HG02798 (cell line): ENCODE measurements at regions not wholly inside any gene's neighbourhood (a gene's known extent, or its start where the extent isn't known, plus 50 kb on each side); places are given as distances from the start of the nearest gene placed in this dataset.

Experiments used
- ATAC-seq: cut with Tn5 transposase; IDR thresholded peaks from one replicate; pipeline ENCODE4 v1.9.1; 2021; ENCODE audit warnings: mild to moderate bottlenecking; ENCODE audit not compliant: unreplicated experiment, poor library complexity

- ATAC-seq: no peak
Measured at GRCh38 chr11:43545610-43546009, 134.9 kb upstream of the HSD17B12 start.

GRCh38 chr11:43546561-43547429 is 133.7 kb upstream of the HSD17B12 start:
- no peak for ATAC-seq

GRCh38 chr11:43547430-43547831 is 133.1 kb upstream of the HSD17B12 start:
- ATAC-seq: no peak

- no peak for ATAC-seq
Measured at GRCh38 chr11:43547889-43548381, 132.6 kb upstream of the HSD17B12 start.

GRCh38 chr11:43548916-43549315 is 131.6 kb upstream of the HSD17B12 start:
- ATAC-seq: no peak

GRCh38 chr11:43549624-43550023 is 130.9 kb upstream of the HSD17B12 start:
- no peak for ATAC-seq

- ATAC-seq: no peak
Measured at GRCh38 chr11:43550714-43551113, 129.8 kb upstream of the HSD17B12 start.

- no peak for ATAC-seq
Measured at GRCh38 chr11:43554148-43554473, 126.4 kb upstream of the HSD17B12 start.

GRCh38 chr11:43555186-43555585 is 125.4 kb upstream of the HSD17B12 start:
- no peak for ATAC-seq

GRCh38 chr11:43555816-43556611 is 124.5 kb upstream of the HSD17B12 start:
- no peak for ATAC-seq

GRCh38 chr11:43556612-43557375 is 123.7 kb upstream of the HSD17B12 start:
- no peak for ATAC-seq

GRCh38 chr11:43557553-43558110 is 122.9 kb upstream of the HSD17B12 start:
- no peak for ATAC-seq

GRCh38 chr11:43558146-43558545 is 122.4 kb upstream of the HSD17B12 start:
- no peak for ATAC-seq

- no peak for ATAC-seq
Measured at GRCh38 chr11:43558556-43559127, 121.9 kb upstream of the HSD17B12 start.

- ATAC-seq: no peak
Measured at GRCh38 chr11:43561832-43562231, 118.7 kb upstream of the HSD17B12 start.

GRCh38 chr11:43567396-43567975 is 113.1 kb upstream of the HSD17B12 start:
- ATAC-seq: peak; percentile 70

GRCh38 chr11:43573233-43573632 is 107.3 kb upstream of the HSD17B12 start:
- ATAC-seq: no peak

GRCh38 chr11:43573873-43574272 is 106.7 kb upstream of the HSD17B12 start:
- ATAC-seq: no peak

- no peak for ATAC-seq
Measured at GRCh38 chr11:43574411-43574810, 106.1 kb upstream of the HSD17B12 start.
